ENCODE measurements at regions not wholly inside any gene's neighbourhood (a gene's known extent, or its start where the extent isn't known, plus 50 kb on each side); places are given as distances from the start of the nearest gene placed in this dataset.

GRCh38 chr3:65178703-65179102 lies 490.9 kb upstream of the ADAMTS9 start:
- peaks cover 22% of the 10 kb centered on the region for H3K4me1 Mint-ChIP-seq

GRCh38 chr3:65177960-65178376 lies 490.2 kb upstream of the ADAMTS9 start:
- H3K27me3 Mint-ChIP-seq (ENCODE audit: insufficient read depth) = peaks cover 2% of the 10 kb centered on the region
- Histone ChIP-seq H3K4me1 (ENCODE audit: control insufficient read depth, insufficient read depth, low read length) (peaks cover 6% of the 10 kb centered on the region), H3K9ac (ENCODE audit: extremely low read depth, low read length, poor library complexity, severe bottlenecking) (no peak overlapping the region), H3K27ac (ENCODE audit: low read depth, low read length) (no peak overlapping the region), H3K4me3 (ENCODE audit: low read length) (no peak overlapping the region), H3K9me3 (ENCODE audit: control insufficient read depth, low read length) (no peaks in the 10 kb centered on the region), H3K36me3 (ENCODE audit: control insufficient read depth, insufficient read depth, low read length) (no peaks in the 10 kb centered on the region), H3K27me3 (ENCODE audit: control insufficient read depth, insufficient read depth, low read length, poor library complexity, severe bottlenecking) (no peaks in the 10 kb centered on the region)
- no peak overlapping the region for H3K4me3 Mint-ChIP-seq
- peaks cover 22% of the 10 kb centered on the region for H3K4me1 Mint-ChIP-seq
- TF ChIP-seq CTCF (conservative IDR thresholded peaks at IDR 0.05) = no peak
- H3K9me3 Mint-ChIP-seq = no peaks in the 10 kb centered on the region
- no peaks in the 10 kb centered on the region for H3K36me3 Mint-ChIP-seq (ENCODE audit: low read depth)
- H3K27ac Mint-ChIP-seq = no peak overlapping the region
- 67 to 100% methylated on average over 1 of the region's 1 CpG for WGBS, 2 experiments (ENCODE audit: insufficient coverage in 1 of 2, insufficient read length in 1 of 2)
- no peak for DNase-seq

More at GRCh38 chr3:65178703-65179102, 490.9 kb upstream of the ADAMTS9 start:
- no peak overlapping the region for H3K27ac Mint-ChIP-seq
- no peaks in the 10 kb centered on the region for H3K27me3 ChIP-seq (ENCODE audit: control insufficient read depth, insufficient read depth, low read length, poor library complexity, severe bottlenecking)
- H3K9me3 Mint-ChIP-seq = no peaks in the 10 kb centered on the region
- 93% methylated on average over 2 to 6 of the region's 6 CpGs for WGBS, 2 experiments (ENCODE audit: insufficient coverage in 1 of 2, insufficient read length in 1 of 2)
- no peak for TF ChIP-seq CTCF (conservative IDR thresholded peaks at IDR 0.05)
- H3K4me1 ChIP-seq (ENCODE audit: control insufficient read depth, insufficient read depth, low read length) = peaks cover 6% of the 10 kb centered on the region
- peaks cover 2% of the 10 kb centered on the region for H3K27me3 Mint-ChIP-seq (ENCODE audit: insufficient read depth)
- H3K4me3 ChIP-seq (ENCODE audit: low read length) = no peak overlapping the region
- H3K36me3 ChIP-seq (ENCODE audit: control insufficient read depth, insufficient read depth, low read length) = no peaks in the 10 kb centered on the region
- H3K4me3 Mint-ChIP-seq = no peak overlapping the region
- DNase-seq = no peak
- no peaks in the 10 kb centered on the region for H3K9me3 ChIP-seq (ENCODE audit: control insufficient read depth, low read length)
- H3K9ac ChIP-seq (ENCODE audit: extremely low read depth, low read length, poor library complexity, severe bottlenecking) = no peak overlapping the region
- no peaks in the 10 kb centered on the region for H3K36me3 Mint-ChIP-seq (ENCODE audit: low read depth)
- no peak overlapping the region for H3K27ac ChIP-seq (ENCODE audit: low read depth, low read length)

- Histone ChIP-seq H3K4me3 (ENCODE audit: low read length) (no peak overlapping the region), H3K9me3 (ENCODE audit: control insufficient read depth, low read length) (no peaks in the 10 kb centered on the region), H3K36me3 (ENCODE audit: control insufficient read depth, insufficient read depth, low read length) (no peaks in the 10 kb centered on the region), H3K4me1 (ENCODE audit: control insufficient read depth, insufficient read depth, low read length) (peaks cover 6% of the 10 kb centered on the region), H3K27me3 (ENCODE audit: control insufficient read depth, insufficient read depth, low read length, poor library complexity, severe bottlenecking) (no peaks in the 10 kb centered on the region), H3K27ac (ENCODE audit: low read depth, low read length) (no peak overlapping the region), H3K9ac (ENCODE audit: extremely low read depth, low read length, poor library complexity, severe bottlenecking) (no peak overlapping the region)
- no peaks in the 10 kb centered on the region for H3K27me3 Mint-ChIP-seq (ENCODE audit: insufficient read depth)
- no peak overlapping the region for H3K4me3 Mint-ChIP-seq
- peaks cover 27% of the 10 kb centered on the region for H3K4me1 Mint-ChIP-seq
- no peak for TF ChIP-seq CTCF (conservative IDR thresholded peaks at IDR 0.05)
- H3K27ac Mint-ChIP-seq = no peak overlapping the region
- 98% methylated on average over 2 of the region's 2 CpGs; no CpG with 5 or more reads in 1 of the 2 experiments for WGBS, 2 experiments (ENCODE audit: insufficient coverage in 1 of 2, insufficient read length in 1 of 2)
- no peak for DNase-seq
- H3K36me3 Mint-ChIP-seq (ENCODE audit: low read depth) = no peaks in the 10 kb centered on the region
- H3K9me3 Mint-ChIP-seq = no peaks in the 10 kb centered on the region
Measured at GRCh38 chr3:65174713-65175112, 486.9 kb upstream of the ADAMTS9 start.

All from endodermal cell (in vitro differentiated cells).